Activated CD4-positive, alpha-beta T cell treated with anti-CD3 and anti-CD28 coated beads, Interleukin-2, amount 10 ng/mL, durations not matched to agents 7 days and 5 days (primary cell): ENCODE measurements at regions not wholly inside any gene's neighbourhood (a gene's known extent, or its start where the extent isn't known, plus 50 kb on each side); places are given as distances from the start of the nearest gene placed in this dataset.

Source experiments
- CTCF ChIA-PET: fragments of 350-600 bp; sonication (Branson Sonifier 250); formaldehyde crosslinking; loops from one replicate; lab custom pipeline; 2021; ENCODE audit warnings: antibody characterized with exemption; lab: Charles Lee
- POLR2A ChIA-PET: fragments of 350-600 bp; sonication (Branson Sonifier 250); formaldehyde crosslinking; loops from one replicate; lab custom pipeline; 2021; ENCODE audit warnings: antibody characterized with exemption; lab: Charles Lee
- DNase-seq: peaks from one replicate; pipeline ENCODE4 v3.0.0-alpha.2; 2020
- H3K27ac Mint-ChIP-seq: one replicate; pipeline ENCODE4 v1.8.0; 2021; ENCODE audit warnings: mild to moderate bottlenecking, moderate library complexity, mixed read lengths
- H3K27me3 Mint-ChIP-seq: one replicate; pipeline ENCODE4 v1.8.0; 2021; ENCODE audit warnings: mixed read lengths
- H3K36me3 Mint-ChIP-seq: one replicate; pipeline ENCODE4 v1.8.0; 2021; ENCODE audit warnings: low read depth, mixed read lengths
- H3K4me1 Mint-ChIP-seq: one replicate; pipeline ENCODE4 v1.8.0; 2021; ENCODE audit warnings: mixed read lengths
- H3K4me3 Mint-ChIP-seq: one replicate; pipeline ENCODE4 v1.8.0; 2021; ENCODE audit warnings: mild to moderate bottlenecking, moderate library complexity, mixed read lengths
- H3K9me3 Mint-ChIP-seq: one replicate; pipeline ENCODE4 v1.8.0; 2021; ENCODE audit warnings: mixed read lengths

DNA sequence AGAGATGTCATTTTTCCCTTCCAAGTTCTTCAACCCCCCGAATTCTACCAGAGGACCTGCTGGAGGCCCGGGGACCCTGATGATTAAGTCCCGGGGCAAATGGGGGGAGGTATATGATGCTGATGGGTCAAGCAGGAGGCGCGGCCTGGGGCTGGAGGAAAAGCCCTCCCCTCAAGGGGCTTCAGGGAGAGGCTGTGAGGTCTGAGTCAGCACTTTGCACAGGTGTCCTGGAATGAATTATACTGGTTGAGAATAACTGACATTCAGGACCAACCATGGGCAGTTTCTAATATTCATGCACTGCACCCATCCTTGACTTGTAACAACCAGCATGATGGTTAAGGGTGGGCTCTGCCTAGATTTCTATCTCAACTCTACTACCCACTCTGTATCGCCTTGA is 146.8 kb upstream of the SYT13 start:
- ChIA-PET POLR2A (no interaction called here), CTCF (no interaction called here)
- no peak for DNase-seq
- Mint-ChIP-seq H3K27ac (no peak overlapping the region), H3K4me1 (no peaks in the 10 kb centered on the region), H3K4me3 (no peak overlapping the region), H3K9me3 (no peaks in the 10 kb centered on the region), H3K27me3 (peaks cover 10% of the 10 kb centered on the region), H3K36me3 (no peaks in the 10 kb centered on the region)

DNA sequence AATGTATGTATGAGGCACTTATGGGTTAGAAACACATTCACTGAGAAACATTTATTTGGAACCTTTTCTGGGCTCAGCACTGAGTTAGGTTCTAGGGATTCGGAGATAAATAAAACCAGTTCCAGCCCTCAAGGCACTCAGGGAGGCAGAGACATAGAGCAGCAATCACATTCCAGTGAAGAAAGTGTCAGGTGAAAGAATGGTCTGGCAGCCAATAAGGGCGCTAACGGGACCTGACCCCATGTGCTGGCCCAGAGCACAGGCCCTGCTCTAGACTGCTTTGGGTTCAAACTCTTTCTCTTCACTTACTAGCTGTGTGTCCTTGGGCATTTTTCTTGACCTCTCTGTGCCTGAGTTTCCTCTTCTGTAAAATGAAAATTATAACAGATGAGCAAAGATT is 146.0 kb upstream of the SYT13 start:
- H3K27me3 Mint-ChIP-seq, result peaks cover 10% of the 10 kb centered on the region
- ChIA-PET CTCF (interaction anchor here (0.7 kb wide), 1 partner anchor 957 kb away, joined by 7 read pairs; no protein-coding TSS in a partner anchor), POLR2A (no interaction called here)
- no peak overlapping the region for H3K4me3 Mint-ChIP-seq
- DNase-seq, result no peak
- no peaks in the 10 kb centered on the region for H3K36me3 Mint-ChIP-seq
- no peak overlapping the region for H3K27ac Mint-ChIP-seq
- H3K9me3 Mint-ChIP-seq, result no peaks in the 10 kb centered on the region
- no peaks in the 10 kb centered on the region for H3K4me1 Mint-ChIP-seq

DNA sequence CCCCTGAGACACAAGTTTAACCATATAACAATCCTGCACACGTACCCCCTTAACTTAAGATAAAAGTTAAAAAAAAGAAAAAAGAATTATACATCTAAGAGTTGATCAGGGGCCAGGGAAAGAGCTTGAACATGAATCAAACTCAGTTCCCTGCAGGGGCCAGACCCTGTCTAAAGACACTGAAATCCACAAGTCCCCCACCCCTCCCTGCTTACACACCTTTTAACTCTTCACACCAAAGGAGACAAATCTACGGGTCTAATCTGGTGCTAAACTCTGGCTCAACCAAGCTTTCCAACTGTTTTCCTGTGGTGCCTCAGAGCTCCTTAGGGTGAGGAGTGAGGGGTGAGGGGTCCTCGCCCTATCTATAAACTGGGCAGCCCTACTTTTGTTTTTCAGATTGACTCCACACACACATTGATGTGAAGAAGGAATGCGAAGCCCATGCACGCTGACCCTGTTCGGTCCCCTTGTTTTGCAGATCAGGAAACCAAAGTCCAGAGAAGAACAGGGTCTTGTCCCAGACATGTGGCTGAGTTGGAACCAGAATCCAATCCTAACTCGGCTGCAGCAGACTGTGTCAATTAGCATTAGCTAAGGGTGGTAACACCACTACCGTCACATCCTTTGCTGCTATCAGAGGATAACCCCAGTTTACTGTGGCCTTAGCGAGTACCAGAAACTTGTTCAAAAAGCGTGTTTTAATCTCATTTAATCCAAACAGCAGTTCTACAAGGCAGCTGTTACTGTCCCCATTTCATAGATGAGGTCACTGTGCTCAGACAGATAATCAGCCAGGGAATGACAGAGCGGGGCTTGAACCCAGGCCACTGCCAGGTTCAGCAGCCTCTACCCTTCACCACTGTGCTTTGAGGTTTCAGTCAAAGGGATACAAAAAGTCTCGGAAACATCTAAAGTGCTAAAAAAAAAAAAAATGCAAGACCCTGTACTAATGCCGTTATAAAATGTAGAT is 145.2 kb upstream of the SYT13 start:
- POLR2A ChIA-PET, result no interaction called here
- no peak for DNase-seq
- CTCF ChIA-PET, result interaction anchor here (0.7 kb wide), 1 partner anchor 956 kb away, joined by 7 read pairs; no protein-coding TSS in a partner anchor

DNA sequence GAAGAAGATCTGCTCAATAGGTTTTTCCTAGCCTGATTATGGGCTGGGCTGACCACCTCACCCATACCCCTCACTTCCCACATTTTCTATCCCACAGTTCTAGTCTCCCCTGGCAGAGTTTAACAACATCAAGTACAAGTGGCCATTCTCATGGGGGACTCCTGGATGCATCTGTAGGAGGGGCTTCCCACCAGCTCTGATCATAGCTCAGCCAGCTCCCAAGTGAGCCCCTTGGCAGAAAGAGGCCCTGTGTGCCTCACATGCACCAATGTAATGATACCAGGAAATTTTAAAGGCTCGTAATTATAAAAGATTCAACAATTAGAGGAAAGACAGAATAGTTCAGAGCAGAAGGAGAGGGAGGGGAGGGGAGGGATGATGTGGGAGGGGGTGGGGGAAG is 144.2 kb upstream of the SYT13 start:
- H3K27ac Mint-ChIP-seq, result no peak overlapping the region
- CTCF ChIA-PET, result no interaction called here
- no peak for DNase-seq
- no peaks in the 10 kb centered on the region for H3K4me1 Mint-ChIP-seq
- peaks cover 8% of the 10 kb centered on the region for H3K27me3 Mint-ChIP-seq
- H3K4me3 Mint-ChIP-seq, result no peak overlapping the region
- POLR2A ChIA-PET, result no interaction called here
- no peaks in the 10 kb centered on the region for H3K9me3 Mint-ChIP-seq
- no peaks in the 10 kb centered on the region for H3K36me3 Mint-ChIP-seq

More for the DNA sequence above, 145.2 kb upstream of the SYT13 start:
- Mint-ChIP-seq H3K36me3 (no peaks in the 10 kb centered on the region), H3K27ac (no peak overlapping the region), H3K9me3 (no peaks in the 10 kb centered on the region), H3K4me1 (no peaks in the 10 kb centered on the region), H3K27me3 (peaks cover 10% of the 10 kb centered on the region), H3K4me3 (no peak overlapping the region)

DNA sequence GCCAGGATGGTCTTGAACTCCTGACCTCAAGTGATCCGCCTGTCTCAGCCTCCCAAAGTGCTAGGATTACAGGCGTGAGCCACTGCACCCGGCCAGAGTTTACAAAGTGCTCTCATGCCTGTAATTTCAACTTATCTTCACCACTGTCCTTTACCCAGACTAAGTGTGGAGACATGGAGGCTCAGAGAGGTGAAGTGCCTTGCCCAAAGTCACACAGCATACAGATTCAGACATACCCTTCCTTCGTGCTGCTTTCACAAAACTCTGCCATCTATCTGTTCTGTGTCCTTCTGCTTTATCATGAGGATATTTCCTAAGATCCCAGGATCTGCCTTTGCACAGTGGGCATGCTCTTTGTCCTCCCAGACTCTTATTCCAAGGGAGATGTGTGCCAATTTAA is 143.6 kb upstream of the SYT13 start:
- H3K36me3 Mint-ChIP-seq, result no peaks in the 10 kb centered on the region
- no peak overlapping the region for H3K27ac Mint-ChIP-seq
- ChIA-PET CTCF (no interaction called here), POLR2A (no interaction called here)
- H3K27me3 Mint-ChIP-seq, result peaks cover 6% of the 10 kb centered on the region
- H3K4me3 Mint-ChIP-seq, result no peak overlapping the region
- H3K9me3 Mint-ChIP-seq, result no peaks in the 10 kb centered on the region
- no peaks in the 10 kb centered on the region for H3K4me1 Mint-ChIP-seq
- no peak for DNase-seq

DNA sequence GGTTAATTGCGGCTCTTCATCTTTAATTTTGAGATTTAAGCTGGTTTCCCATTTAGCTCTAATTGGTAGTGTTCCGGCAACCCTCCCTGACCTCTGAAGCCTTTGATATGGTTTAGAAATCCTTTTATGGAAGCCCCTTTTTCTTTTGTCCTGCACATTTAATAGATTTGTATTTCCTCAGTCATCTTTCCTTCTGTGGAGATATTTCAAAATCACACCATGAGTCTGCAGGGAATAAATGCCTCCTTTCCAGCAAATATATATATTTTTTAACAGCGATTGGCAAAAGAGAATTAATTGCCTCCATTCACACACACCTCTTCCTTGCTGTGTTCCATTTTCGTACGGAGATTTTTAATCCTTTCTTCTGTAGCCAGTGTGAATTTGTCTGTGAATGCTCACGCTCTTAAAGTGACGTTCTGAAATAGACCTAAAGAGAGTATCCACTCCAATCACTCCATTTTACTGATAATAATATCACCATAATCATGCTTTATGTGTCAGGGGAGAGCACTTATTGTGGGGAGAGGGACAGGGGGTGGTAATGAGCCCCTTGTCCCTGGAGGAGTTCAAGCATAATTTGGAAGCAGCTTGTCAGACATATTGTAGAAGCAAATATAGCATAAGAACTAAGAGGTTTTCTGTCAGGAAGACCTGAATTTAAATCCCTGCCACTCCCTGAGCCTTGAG is 142.5 kb upstream of the SYT13 start:
- no peaks in the 10 kb centered on the region for H3K36me3 Mint-ChIP-seq
- POLR2A ChIA-PET, result no interaction called here
- CTCF ChIA-PET, result no interaction called here
- DNase-seq, result no peak
- no peak overlapping the region for H3K27ac Mint-ChIP-seq
- H3K9me3 Mint-ChIP-seq, result no peaks in the 10 kb centered on the region
- H3K4me3 Mint-ChIP-seq, result no peak overlapping the region
- no peaks in the 10 kb centered on the region for H3K4me1 Mint-ChIP-seq
- peaks cover 5% of the 10 kb centered on the region for H3K27me3 Mint-ChIP-seq

DNA sequence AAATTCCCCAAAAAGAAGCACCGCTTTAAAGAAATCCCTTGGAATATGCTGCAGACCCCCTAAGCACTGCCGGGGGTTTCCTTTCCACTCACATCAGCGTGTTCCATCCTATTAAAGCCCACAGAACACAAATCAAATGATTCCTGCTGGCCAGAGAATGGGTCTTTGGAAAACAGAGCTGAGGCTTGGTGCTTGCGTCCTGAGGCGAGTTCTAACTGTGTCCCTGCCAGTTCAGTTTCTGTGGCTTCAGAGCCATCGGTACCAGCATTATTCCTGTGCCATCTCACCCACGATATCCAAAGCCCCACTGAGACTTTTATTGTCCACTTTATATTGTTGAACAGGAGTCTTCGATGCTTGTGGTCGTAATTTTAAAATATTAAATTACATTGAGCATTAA is 142.0 kb upstream of the SYT13 start:
- H3K27ac Mint-ChIP-seq, result no peak overlapping the region
- no peaks in the 10 kb centered on the region for H3K36me3 Mint-ChIP-seq
- ChIA-PET POLR2A (no interaction called here), CTCF (no interaction called here)
- H3K9me3 Mint-ChIP-seq, result no peaks in the 10 kb centered on the region
- H3K4me3 Mint-ChIP-seq, result no peak overlapping the region
- no peak for DNase-seq
- H3K27me3 Mint-ChIP-seq, result peaks cover 5% of the 10 kb centered on the region
- no peaks in the 10 kb centered on the region for H3K4me1 Mint-ChIP-seq

DNA sequence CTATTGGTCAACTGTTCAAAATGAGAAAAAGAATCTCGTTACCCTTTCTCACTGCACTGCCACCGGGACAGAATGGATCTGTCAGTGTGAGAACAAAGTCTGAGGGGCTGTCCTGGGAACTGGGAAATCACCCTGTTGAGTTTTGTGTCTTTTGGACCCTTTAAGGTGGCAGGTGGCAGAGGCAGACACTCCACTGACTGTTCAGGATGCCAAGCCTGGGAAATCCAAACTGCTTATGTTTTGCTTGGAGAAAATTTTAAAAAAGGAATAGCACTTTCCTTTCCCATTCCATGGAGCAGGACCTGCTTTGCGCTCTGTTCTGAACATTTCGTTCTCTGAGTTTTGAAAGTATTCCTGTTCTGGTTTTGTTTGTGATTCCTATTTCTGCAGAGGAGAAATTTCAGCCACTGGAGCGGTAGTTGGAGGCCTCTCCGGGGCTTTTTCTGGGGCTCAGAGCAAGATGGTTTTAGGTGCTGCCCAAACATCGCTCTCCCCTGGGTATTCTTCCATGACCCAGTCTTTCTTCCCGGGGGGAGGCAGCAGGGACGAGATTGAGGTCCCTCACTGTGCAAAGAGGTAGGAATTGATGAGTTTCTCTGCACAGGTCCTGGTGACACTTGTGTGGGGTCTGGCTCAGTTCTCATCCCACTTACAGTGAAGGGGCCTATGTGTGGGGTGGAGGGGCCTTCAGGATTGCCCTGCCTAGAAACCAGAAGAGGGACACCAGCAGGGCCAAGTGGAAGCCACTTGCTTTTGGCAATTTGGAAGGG is 138.5 kb upstream of the SYT13 start:
- no peak overlapping the region for H3K4me3 Mint-ChIP-seq
- CTCF ChIA-PET, result interaction anchor here (0.6 kb wide), 1 partner anchor 314 kb away, joined by 3 read pairs; no protein-coding TSS in a partner anchor
- no peak for DNase-seq
- no peaks in the 10 kb centered on the region for H3K36me3 Mint-ChIP-seq
- H3K27ac Mint-ChIP-seq, result no peak overlapping the region
- POLR2A ChIA-PET, result no interaction called here
- no peaks in the 10 kb centered on the region for H3K4me1 Mint-ChIP-seq
- no peaks in the 10 kb centered on the region for H3K9me3 Mint-ChIP-seq
- H3K27me3 Mint-ChIP-seq, result peaks cover 2% of the 10 kb centered on the region

DNA sequence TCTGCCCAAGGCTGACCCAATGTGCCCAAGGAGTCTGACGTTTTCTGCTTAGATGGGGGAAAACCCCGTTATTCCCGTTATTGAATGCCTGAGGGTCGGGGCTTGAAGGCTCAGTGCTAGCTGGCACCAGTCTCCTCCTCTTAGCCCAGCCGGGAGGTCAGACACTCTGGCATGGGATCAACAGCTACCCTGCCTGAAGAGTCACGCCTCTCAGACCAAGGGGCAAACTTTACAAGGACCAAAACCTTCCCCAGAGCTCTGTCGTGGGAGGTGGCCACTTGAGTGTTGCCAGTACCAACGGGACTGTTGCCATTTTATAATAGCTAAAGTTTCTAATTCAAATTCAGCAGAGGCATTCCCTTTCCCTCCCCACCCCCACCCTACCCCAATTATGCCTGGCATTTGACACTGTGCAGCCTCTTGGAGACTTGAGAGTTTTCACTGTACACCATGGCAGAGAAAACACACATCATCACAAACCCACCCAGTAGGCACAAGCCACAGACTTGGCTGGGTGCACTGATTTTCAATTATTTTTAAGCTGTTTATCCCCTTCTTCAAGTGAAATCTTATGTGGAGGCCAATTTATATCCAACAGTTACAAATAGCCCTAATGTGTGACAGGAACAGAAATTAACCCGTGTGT is 137.5 kb upstream of the SYT13 start:
- Mint-ChIP-seq H3K4me1 (no peaks in the 10 kb centered on the region), H3K9me3 (no peaks in the 10 kb centered on the region), H3K27me3 (peaks cover 2% of the 10 kb centered on the region), H3K27ac (no peak overlapping the region), H3K36me3 (no peaks in the 10 kb centered on the region), H3K4me3 (no peak overlapping the region)
- DNase-seq, result no peak
- ChIA-PET CTCF (interaction anchor here (0.6 kb wide), 1 partner anchor 313 kb away, joined by 3 read pairs; no protein-coding TSS in a partner anchor), POLR2A (no interaction called here)

DNA sequence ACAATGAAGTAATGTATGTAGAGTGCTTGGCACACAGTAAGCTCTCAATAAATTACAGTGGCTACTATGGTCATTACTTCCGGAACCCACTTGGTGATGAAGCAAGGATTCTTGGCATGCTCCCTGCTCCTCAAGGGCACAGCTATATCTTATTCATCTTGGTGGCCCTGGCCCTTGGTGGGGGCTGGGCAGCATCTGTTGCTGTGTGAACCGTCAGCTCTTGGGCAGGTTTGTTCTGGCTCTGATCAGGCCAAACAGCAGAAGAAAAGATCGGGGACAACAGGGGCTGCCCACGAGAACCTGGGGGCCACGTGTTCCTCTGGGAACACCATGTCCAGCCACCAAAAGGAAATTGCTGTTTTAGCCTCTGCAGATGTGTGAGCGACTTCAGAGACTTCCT is 136.9 kb upstream of the SYT13 start:
- POLR2A ChIA-PET, result no interaction called here
- no peaks in the 10 kb centered on the region for H3K4me1 Mint-ChIP-seq
- H3K27me3 Mint-ChIP-seq, result peaks cover 2% of the 10 kb centered on the region
- H3K36me3 Mint-ChIP-seq, result no peaks in the 10 kb centered on the region
- no peak overlapping the region for H3K27ac Mint-ChIP-seq
- H3K4me3 Mint-ChIP-seq, result no peak overlapping the region
- CTCF ChIA-PET, result no interaction called here
- no peak for DNase-seq
- no peaks in the 10 kb centered on the region for H3K9me3 Mint-ChIP-seq

DNA sequence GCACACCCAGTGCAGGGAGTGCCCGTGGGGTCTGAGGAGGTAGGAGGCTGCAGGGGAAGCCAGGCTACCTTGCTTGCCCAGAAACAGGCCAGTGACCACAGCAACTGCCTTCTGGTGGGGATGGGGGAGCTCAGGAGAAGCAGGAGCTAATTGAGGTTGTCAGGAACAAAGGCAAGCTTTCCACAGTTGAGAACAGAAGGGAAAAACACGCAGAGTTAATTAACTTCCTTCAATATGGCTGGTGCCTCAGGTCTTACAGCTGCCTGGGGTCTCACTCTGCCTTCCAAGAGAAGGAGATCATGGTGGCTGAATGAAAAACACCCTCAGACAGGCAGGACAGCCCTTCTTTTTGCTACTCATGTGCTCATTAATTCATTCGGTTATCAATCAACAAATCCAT is 127.9 kb upstream of the SYT13 start:
- H3K36me3 Mint-ChIP-seq, result no peaks in the 10 kb centered on the region
- CTCF ChIA-PET, result no interaction called here
- no peak overlapping the region for H3K27ac Mint-ChIP-seq
- POLR2A ChIA-PET, result no interaction called here
- DNase-seq, result no peak
- H3K27me3 Mint-ChIP-seq, result peaks cover 27% of the 10 kb centered on the region
- no peak overlapping the region for H3K4me3 Mint-ChIP-seq
- no peaks in the 10 kb centered on the region for H3K4me1 Mint-ChIP-seq
- H3K9me3 Mint-ChIP-seq, result no peaks in the 10 kb centered on the region

DNA sequence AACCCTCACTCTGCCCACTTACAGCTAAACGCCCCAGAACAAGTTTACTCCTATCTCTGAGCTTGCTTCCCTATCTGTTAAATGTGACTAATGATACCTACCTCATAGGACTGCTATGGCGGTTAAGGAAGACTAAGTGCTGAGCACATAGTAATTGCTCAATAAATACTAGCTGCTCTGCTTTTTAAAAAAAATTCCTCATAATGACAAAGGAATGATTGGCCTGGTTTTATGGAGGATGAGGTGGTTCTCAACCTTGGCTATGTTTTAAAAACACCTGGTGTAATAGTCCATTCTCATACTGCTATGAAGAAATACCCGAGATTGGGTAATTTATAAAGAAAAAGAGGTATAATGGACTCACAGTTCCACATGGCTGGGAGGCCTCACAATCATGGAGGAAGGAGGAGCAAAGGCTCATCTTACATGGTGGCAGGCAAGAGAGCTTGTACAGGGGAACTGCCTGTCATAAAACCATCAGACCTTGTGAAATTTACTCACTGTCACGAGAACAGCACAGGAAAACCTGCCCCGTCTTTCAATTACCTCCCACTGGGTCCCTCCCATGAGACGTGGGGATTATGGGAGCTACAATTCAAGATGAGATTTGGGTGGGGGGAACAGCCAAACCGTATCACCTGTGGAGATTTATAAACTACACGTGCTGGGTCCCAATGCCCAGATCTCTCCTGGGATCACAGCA is 127.2 kb upstream of the SYT13 start:
- no peaks in the 10 kb centered on the region for H3K9me3 Mint-ChIP-seq

More for the DNA sequence above, 127.2 kb upstream of the SYT13 start:
- H3K4me1 Mint-ChIP-seq, result no peaks in the 10 kb centered on the region
- H3K27me3 Mint-ChIP-seq, result peaks cover 25% of the 10 kb centered on the region
- DNase-seq, result no peak
- ChIA-PET POLR2A (no interaction called here), CTCF (no interaction called here)
- no peak overlapping the region for H3K27ac Mint-ChIP-seq
- H3K4me3 Mint-ChIP-seq, result no peak overlapping the region
- no peaks in the 10 kb centered on the region for H3K36me3 Mint-ChIP-seq
